ENCODE measurements at regions not wholly inside any gene's neighbourhood (a gene's known extent, or its start where the extent isn't known, plus 50 kb on each side); places are given as distances from the start of the nearest gene placed in this dataset.

- TF ChIP-seq OTX1 (CRISPR knock-in tag; IDR thresholded peaks at IDR 0.05) (no peak), GABPA (tag; conservative IDR thresholded peaks at IDR 0.05; ENCODE audit: low read depth) (no peak), SIRT6 (IDR thresholded peaks at IDR 0.05; ENCODE audit: low read depth, low read length) (no peak), NFXL1 (CRISPR knock-in tag; IDR thresholded peaks at IDR 0.05) (no peak), ZNF146 (CRISPR knock-in tag; IDR thresholded peaks at IDR 0.05; ENCODE audit: unreplicated experiment) (no peak), ZNF384 (IDR thresholded peaks at IDR 0.05; ENCODE audit: low read depth, low read length) (no peak), ZNF707 (CRISPR knock-in tag; conservative IDR thresholded peaks at IDR 0.05) (no peak), MAX (CRISPR knock-in tag; IDR thresholded peaks at IDR 0.05) (no peak)
These were observed 51.4 kb upstream of the AOAH start for GRCh38 chr7:36775676-36776075.
